ENCODE measurements at regions not wholly inside any gene's neighbourhood (a gene's known extent, or its start where the extent isn't known, plus 50 kb on each side); places are given as distances from the start of the nearest gene placed in this dataset.

GRCh38 chr10:130485236-130485957 lies 349.2 kb downstream of the GLRX3 start:
- Histone ChIP-seq H3K27me3 (replicated peaks; ENCODE audit: control insufficient read depth, insufficient read depth, low read length) (no peaks in the 10 kb centered on the region), H3K4me1 (ENCODE audit: control insufficient read depth, insufficient read depth, low read length) (no peaks in the 10 kb centered on the region), H3K36me3 (ENCODE audit: control insufficient read depth, insufficient read depth, low read length, severe bottlenecking) (no peaks in the 10 kb centered on the region), H3K4me3 (ENCODE audit: low read length) (no peak overlapping the region), H3K9ac (ENCODE audit: low read length) (no peak overlapping the region), H3K9me3 (ENCODE audit: control insufficient read depth, low read length) (no peaks in the 10 kb centered on the region)
- DNase-seq (ENCODE audit: low read depth), result no peak

DNA sequence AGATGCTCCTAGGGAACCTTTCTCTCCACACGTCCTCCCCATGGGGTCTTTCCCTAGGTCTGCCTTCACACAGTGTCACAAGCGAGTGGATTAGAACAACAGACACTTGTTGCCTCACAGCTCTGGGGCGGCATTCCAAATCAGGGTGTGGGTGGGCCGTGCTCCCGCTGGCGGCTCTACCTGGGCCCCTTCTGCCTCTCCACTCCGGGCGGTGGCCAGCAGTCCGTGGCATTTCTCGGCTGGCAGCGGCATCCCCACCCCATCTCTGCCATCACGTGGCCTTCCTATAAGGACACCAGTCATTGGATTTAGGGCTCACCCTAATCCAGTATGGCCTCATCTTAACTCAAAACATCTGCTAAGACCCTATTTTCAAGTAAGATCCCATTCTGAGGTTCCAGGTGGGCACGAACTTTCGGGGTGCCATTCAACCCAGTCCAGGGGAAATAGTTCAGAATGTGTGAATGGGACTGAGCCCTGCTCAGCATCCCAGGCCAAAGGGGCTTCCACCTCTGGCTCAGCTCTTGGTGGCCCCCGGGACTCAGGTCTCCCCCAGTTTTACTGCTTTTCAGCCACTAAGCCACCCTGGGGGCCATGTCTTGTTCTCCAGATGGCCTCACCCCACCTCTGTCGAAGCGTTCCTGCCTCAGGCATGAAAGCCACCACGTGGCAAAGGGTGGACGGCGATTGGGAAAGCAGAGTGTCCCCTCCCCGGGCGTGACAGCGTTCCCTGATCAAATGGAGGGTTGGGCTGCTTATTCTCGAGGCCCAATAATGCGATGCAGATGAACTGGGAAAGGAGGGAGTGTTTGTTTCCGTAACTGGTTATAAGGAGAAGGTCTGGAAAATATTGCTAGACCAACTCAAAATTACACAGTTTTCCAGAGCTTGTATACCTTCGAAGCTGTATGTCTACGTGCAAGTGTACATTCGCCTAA lies 350.0 kb downstream of the GLRX3 start:
- no peak for DNase-seq (ENCODE audit: low read depth)
- Histone ChIP-seq H3K9ac (ENCODE audit: low read length) (no peak overlapping the region), H3K9me3 (ENCODE audit: control insufficient read depth, low read length) (no peaks in the 10 kb centered on the region), H3K4me3 (ENCODE audit: low read length) (no peak overlapping the region), H3K36me3 (ENCODE audit: control insufficient read depth, insufficient read depth, low read length, severe bottlenecking) (no peaks in the 10 kb centered on the region), H3K4me1 (ENCODE audit: control insufficient read depth, insufficient read depth, low read length) (no peaks in the 10 kb centered on the region), H3K27me3 (replicated peaks; ENCODE audit: control insufficient read depth, insufficient read depth, low read length) (no peaks in the 10 kb centered on the region)

DNA sequence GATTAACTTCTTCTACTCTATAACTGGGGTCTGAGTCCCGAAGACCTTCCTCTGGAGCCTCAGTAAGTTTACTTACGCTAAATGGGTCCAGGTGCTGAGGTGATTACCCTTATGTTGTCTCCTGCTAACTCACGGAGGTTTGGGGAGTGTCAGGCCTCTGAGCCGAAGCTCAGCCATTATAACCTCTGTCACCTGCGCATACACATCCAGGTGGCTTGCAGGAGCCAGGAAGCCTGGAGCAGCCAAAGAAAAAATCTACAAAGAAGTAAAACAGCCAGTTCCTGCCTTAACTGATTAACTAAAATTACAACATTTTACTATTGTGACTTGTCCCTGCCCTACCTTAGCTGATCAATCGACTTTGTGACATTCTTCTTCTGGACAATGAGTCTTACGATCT lies 350.7 kb downstream of the GLRX3 start:
- H3K9ac ChIP-seq (ENCODE audit: low read length), result no peak overlapping the region
- no peak overlapping the region for H3K4me3 ChIP-seq (ENCODE audit: low read length)
- H3K27me3 ChIP-seq (replicated peaks; ENCODE audit: control insufficient read depth, insufficient read depth, low read length), result no peaks in the 10 kb centered on the region
- no peaks in the 10 kb centered on the region for H3K4me1 ChIP-seq (ENCODE audit: control insufficient read depth, insufficient read depth, low read length)
- no peaks in the 10 kb centered on the region for H3K36me3 ChIP-seq (ENCODE audit: control insufficient read depth, insufficient read depth, low read length, severe bottlenecking)
- H3K9me3 ChIP-seq (ENCODE audit: control insufficient read depth, low read length), result no peaks in the 10 kb centered on the region
- no peak for DNase-seq (ENCODE audit: low read depth)

GRCh38 chr10:130487566-130487965 lies 351.4 kb downstream of the GLRX3 start:
- H3K4me3 ChIP-seq (ENCODE audit: low read length), result no peak overlapping the region
- H3K27me3 ChIP-seq (replicated peaks; ENCODE audit: control insufficient read depth, insufficient read depth, low read length), result no peaks in the 10 kb centered on the region
- no peak overlapping the region for H3K9ac ChIP-seq (ENCODE audit: low read length)
- no peaks in the 10 kb centered on the region for H3K4me1 ChIP-seq (ENCODE audit: control insufficient read depth, insufficient read depth, low read length)
- H3K36me3 ChIP-seq (ENCODE audit: control insufficient read depth, insufficient read depth, low read length, severe bottlenecking), result no peaks in the 10 kb centered on the region
- H3K9me3 ChIP-seq (ENCODE audit: control insufficient read depth, low read length), result no peaks in the 10 kb centered on the region
- no peak for DNase-seq (ENCODE audit: low read depth)

DNA sequence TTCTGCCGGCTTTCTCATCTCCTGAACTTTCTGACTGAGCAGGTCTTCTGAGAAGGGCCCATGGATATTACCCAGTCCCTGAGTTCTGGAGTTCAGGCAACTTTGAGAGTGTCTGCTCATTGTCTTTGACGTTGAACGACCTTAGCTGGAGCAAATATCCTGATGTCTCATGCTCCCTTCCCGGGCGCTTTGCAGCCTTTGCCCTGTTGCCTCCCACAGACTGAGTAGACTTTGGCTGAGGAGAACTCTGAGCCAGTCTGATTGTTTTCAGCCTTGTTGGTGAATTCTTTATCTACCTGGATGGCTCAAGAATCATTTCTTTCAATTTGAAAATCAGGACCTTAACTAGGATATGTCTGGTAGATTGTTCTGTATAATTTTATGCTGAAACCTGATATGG lies 353.7 kb downstream of the GLRX3 start:
- Histone ChIP-seq H3K4me3 (ENCODE audit: low read length) (no peak overlapping the region), H3K9ac (ENCODE audit: low read length) (no peak overlapping the region), H3K36me3 (ENCODE audit: control insufficient read depth, insufficient read depth, low read length, severe bottlenecking) (no peaks in the 10 kb centered on the region), H3K9me3 (ENCODE audit: control insufficient read depth, low read length) (peaks cover 3% of the 10 kb centered on the region), H3K4me1 (ENCODE audit: control insufficient read depth, insufficient read depth, low read length) (no peaks in the 10 kb centered on the region), H3K27me3 (replicated peaks; ENCODE audit: control insufficient read depth, insufficient read depth, low read length) (no peaks in the 10 kb centered on the region)
- DNase-seq (ENCODE audit: low read depth), result no peak

DNA sequence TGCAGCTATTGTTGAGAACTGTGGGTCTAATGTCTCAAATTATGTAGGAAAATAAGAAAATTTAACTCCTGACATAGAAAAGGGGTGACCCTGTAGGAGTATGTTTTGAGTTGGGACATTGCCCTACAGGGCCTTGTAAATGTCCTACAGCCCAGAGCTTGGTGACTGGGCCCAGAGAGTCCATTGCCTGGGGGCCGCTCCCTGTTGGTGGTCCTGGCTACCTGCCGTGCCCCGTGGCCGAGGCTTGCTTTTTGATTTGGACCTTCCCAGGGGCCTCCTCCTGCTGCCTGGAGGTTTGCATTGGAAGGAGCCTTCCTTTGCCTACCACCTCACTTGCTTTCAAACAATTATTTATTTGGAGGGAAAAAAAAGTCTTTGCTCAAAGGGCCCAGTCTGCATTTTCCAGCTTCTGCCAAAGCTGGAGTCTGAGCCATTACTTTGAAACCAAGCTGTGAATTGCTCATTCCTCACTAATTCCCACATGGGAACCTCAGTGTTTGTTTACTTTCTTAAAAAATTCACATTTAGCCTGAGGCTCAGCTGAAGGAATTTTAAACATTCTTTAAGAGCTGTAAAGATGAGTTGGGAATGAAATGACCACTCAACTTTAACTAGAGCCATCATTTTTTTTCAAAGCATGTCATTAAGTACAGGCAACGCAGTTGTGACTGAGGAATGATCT lies 355.0 kb downstream of the GLRX3 start:
- Histone ChIP-seq H3K36me3 (ENCODE audit: control insufficient read depth, insufficient read depth, low read length, severe bottlenecking) (no peaks in the 10 kb centered on the region), H3K27me3 (replicated peaks; ENCODE audit: control insufficient read depth, insufficient read depth, low read length) (no peaks in the 10 kb centered on the region), H3K4me3 (ENCODE audit: low read length) (no peak overlapping the region), H3K4me1 (ENCODE audit: control insufficient read depth, insufficient read depth, low read length) (no peaks in the 10 kb centered on the region), H3K9me3 (ENCODE audit: control insufficient read depth, low read length) (peaks cover 3% of the 10 kb centered on the region), H3K9ac (ENCODE audit: low read length) (no peak overlapping the region)
- no peak for DNase-seq (ENCODE audit: low read depth)

DNA sequence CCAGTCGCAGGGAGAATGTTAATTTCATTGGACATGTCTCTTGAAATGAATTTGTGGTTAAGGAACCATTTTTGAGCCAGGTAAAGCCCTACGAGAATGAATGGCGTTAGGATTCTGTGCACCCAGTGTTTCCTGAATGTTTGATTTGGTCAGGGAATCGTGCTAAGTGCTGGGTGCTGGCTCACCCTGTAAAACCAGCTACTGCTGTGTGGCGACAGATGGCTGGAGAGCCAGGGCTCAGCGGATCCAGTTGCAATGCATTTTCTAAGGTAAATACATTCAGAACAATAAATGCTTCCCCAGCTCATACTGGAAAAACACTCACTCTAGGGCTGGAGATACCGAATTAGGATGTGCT lies 355.5 kb downstream of the GLRX3 start:
- H3K4me3 ChIP-seq (ENCODE audit: low read length), result no peak overlapping the region
- no peaks in the 10 kb centered on the region for H3K27me3 ChIP-seq (replicated peaks; ENCODE audit: control insufficient read depth, insufficient read depth, low read length)
- H3K4me1 ChIP-seq (ENCODE audit: control insufficient read depth, insufficient read depth, low read length), result no peaks in the 10 kb centered on the region
- H3K36me3 ChIP-seq (ENCODE audit: control insufficient read depth, insufficient read depth, low read length, severe bottlenecking), result no peaks in the 10 kb centered on the region
- peaks cover 3% of the 10 kb centered on the region for H3K9me3 ChIP-seq (ENCODE audit: control insufficient read depth, low read length)
- no peak for DNase-seq (ENCODE audit: low read depth)
- no peak overlapping the region for H3K9ac ChIP-seq (ENCODE audit: low read length)

GRCh38 chr10:130492266-130492934 lies 356.2 kb downstream of the GLRX3 start:
- Histone ChIP-seq H3K27me3 (replicated peaks; ENCODE audit: control insufficient read depth, insufficient read depth, low read length) (no peaks in the 10 kb centered on the region), H3K4me3 (ENCODE audit: low read length) (no peak overlapping the region), H3K9me3 (ENCODE audit: control insufficient read depth, low read length) (peaks cover 3% of the 10 kb centered on the region), H3K4me1 (ENCODE audit: control insufficient read depth, insufficient read depth, low read length) (no peaks in the 10 kb centered on the region), H3K36me3 (ENCODE audit: control insufficient read depth, insufficient read depth, low read length, severe bottlenecking) (no peaks in the 10 kb centered on the region), H3K9ac (ENCODE audit: low read length) (no peak overlapping the region)
- no peak for DNase-seq (ENCODE audit: low read depth)

DNA sequence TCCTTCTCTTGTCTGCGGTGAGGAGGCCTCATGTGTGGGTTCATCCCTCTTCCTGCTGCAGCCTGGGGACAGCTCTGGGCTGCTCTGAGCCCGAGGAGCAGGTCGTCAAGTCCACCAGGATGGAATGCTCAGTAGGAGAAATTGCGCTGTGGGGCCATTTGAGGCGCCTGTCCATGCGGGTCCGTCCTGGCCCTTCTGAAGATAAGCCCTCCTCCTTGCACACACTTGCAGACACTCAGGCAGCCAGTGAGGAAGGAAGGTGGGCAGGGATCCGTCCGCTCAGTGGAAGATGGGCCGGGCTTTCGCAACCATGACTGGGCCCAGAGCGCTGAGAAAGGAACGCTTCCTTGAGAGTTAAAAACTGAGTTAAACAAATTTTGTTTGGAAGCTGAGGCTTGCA lies 356.8 kb downstream of the GLRX3 start:
- H3K4me3 ChIP-seq (ENCODE audit: low read length), result no peak overlapping the region
- DNase-seq (ENCODE audit: low read depth), result no peak
- no peak overlapping the region for H3K9ac ChIP-seq (ENCODE audit: low read length)
- H3K27me3 ChIP-seq (replicated peaks; ENCODE audit: control insufficient read depth, insufficient read depth, low read length), result no peaks in the 10 kb centered on the region
- peaks cover 3% of the 10 kb centered on the region for H3K9me3 ChIP-seq (ENCODE audit: control insufficient read depth, low read length)
- no peaks in the 10 kb centered on the region for H3K4me1 ChIP-seq (ENCODE audit: control insufficient read depth, insufficient read depth, low read length)
- no peaks in the 10 kb centered on the region for H3K36me3 ChIP-seq (ENCODE audit: control insufficient read depth, insufficient read depth, low read length, severe bottlenecking)

- Histone ChIP-seq H3K36me3 (ENCODE audit: control insufficient read depth, insufficient read depth, low read length, severe bottlenecking) (no peaks in the 10 kb centered on the region), H3K4me1 (ENCODE audit: control insufficient read depth, insufficient read depth, low read length) (no peaks in the 10 kb centered on the region), H3K4me3 (ENCODE audit: low read length) (no peak overlapping the region), H3K9me3 (ENCODE audit: control insufficient read depth, low read length) (peaks cover 3% of the 10 kb centered on the region), H3K27me3 (replicated peaks; ENCODE audit: control insufficient read depth, insufficient read depth, low read length) (no peaks in the 10 kb centered on the region), H3K9ac (ENCODE audit: low read length) (no peak overlapping the region)
- no peak for DNase-seq (ENCODE audit: low read depth)
Measured at GRCh38 chr10:130493446-130494145, 357.4 kb downstream of the GLRX3 start.
